Stimulated activated CD8-positive, alpha-beta memory T cell treated with anti-CD3 and anti-CD28 coated beads, Interleukin-4, amount 100 ng/mL, for 48 hours (primary cell): ENCODE measurements at regions not wholly inside any gene's neighbourhood (a gene's known extent, or its start where the extent isn't known, plus 50 kb on each side); places are given as distances from the start of the nearest gene placed in this dataset.

ENCODE experiments used
- DNase-seq: peaks from one replicate; pipeline ENCODE4 v3.0.0-alpha.2; 2020

GRCh38 chr4:58935332-58935731 lies 1825.1 kb upstream of the IGFBP7 start:
- DNase-seq = no peak

- DNase-seq = no peak
These were observed 1826.3 kb upstream of the IGFBP7 start for GRCh38 chr4:58936436-58936835.

- DNase-seq = no peak
These were observed 1830.0 kb upstream of the IGFBP7 start for GRCh38 chr4:58940167-58940566.

GRCh38 chr4:58941286-58941685 lies 1831.1 kb upstream of the IGFBP7 start:
- DNase-seq = no peak

DNA sequence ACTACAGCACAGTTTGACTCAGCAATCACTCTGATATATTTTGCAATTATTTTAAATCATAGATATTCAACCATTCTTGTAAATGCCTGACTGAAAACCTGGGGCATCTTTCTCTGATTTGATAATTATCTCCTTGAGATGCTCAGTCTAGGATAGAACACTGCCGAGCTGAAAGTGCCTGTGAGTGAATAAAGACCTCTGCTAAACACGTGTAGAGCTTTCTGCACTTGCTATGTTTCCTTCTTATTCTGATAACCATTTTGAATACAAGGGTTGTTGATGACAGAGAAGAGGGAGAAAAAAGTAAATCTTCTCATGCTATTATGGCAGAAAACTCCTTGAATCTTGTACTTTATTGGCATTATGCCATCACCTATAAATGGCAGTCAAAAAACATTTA lies 1843.4 kb upstream of the IGFBP7 start:
- no peak for DNase-seq

DNA sequence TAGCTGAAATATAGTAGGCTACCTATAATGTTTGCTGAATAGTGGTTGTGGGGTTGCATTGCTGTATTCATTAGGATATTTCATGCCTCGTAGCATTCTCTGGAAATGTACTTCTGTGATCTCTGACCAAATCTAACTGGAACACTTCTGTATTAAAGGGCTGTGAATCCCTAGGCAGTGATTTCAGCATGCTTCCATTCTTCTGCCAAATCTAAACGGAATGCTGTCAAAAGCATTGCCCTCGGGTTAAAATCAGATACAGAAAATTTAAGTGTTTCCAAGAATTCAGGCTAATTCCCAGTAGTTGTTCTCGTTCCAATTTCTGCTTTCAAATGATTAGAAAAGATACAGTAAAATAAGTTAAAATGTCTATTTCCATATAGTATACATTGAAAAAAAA lies 1847.5 kb upstream of the IGFBP7 start:
- no peak for DNase-seq

- no peak for DNase-seq
These were observed 1851.1 kb upstream of the IGFBP7 start for GRCh38 chr4:58961283-58961682.

DNA sequence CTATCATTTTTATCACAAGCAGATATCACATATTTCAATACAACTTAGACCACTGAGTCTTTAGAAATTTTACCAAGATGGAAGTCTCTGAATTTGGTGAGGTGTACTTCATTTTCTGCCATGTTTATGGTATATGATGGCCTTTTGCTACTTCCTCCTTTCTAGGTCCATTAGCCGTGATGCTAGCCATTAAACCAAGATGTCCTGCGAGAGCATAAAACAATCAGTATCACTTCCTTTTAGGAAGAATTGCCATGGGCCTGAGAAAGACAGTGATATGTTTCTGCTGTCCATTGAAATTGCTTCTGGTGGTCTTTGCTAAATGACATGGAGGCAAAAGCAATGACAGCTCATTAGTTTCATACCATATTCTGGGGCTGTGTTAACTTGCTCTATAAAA lies 1851.7 kb upstream of the IGFBP7 start:
- no peak for DNase-seq

DNA sequence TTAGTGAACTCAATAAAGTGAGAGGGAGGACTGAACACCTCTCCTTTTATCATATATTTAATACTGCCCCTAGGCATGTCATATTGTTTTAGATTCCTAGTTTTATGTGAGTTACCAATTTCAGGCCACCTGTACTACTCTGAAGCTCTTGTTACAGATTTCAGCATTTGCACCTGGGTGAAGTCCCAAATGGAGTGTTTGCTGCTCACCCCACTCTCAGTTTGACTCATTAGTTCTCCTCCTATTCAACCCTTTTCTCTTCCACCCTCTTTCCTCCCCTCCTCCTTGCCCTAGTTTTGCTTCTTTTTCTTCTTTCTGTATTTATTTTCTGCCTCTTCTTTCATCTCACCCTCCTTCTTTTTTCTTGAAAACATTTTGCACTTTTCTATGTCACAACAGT lies 1852.2 kb upstream of the IGFBP7 start:
- no peak for DNase-seq

DNA sequence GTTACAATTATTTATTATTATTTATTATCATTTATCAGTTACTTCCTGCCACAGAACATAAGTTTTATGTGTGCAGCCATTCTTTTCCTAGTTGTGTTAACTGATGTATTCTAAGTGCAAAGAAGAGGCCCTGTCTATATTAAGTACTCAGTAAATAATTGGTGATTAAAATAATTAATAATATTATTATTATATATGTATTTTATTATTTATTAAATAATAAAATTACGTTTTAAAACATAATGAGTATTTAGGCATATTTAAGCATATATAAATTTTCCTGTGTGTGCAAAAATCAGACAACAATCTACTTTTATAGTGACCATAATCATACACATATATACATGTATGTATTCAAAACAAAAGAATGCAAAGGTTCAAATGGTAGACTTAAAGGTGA lies 1871.6 kb upstream of the IGFBP7 start:
- DNase-seq = no peak

- no peak for DNase-seq
These were observed 1873.7 kb upstream of the IGFBP7 start for GRCh38 chr4:58983887-58984286.

GRCh38 chr4:59002148-59002547 lies 1892.0 kb upstream of the IGFBP7 start:
- no peak for DNase-seq

- no peak for DNase-seq
These were observed 1914.1 kb upstream of the IGFBP7 start for GRCh38 chr4:59024257-59024656.

GRCh38 chr4:59037812-59038211 lies 1927.6 kb upstream of the IGFBP7 start:
- DNase-seq = no peak

- no peak for DNase-seq
These were observed 1928.9 kb upstream of the IGFBP7 start for GRCh38 chr4:59039046-59039445.

DNA sequence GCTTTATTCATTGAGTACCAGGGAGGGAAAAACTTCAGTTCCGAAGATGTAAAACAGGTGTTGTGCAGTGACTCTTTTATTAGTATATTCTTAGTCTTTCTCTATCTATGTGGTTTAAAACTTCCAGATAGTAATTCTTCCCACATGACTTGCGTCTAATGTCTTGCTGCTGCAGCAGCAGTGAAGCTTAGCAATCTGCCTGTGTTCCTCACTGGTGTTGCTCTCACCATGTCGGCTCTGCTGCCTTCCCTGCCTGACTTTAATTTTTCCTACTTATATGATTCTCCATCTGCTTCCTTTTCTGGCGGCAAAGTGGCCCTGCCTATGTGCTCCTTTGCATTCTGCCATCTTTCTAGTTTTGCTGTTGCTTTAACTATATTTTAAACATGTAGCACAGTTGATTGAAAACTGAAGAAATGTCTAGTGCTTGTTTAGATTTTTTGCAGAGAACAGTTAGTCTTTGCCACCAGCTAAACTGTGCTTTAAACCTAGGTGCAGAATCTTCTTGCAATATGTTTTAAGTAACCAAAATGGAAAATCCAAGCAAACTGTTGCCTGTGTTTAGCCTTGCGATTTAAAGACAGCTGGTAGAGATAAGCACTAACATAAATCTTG lies 1934.2 kb upstream of the IGFBP7 start:
- DNase-seq = no peak

DNA sequence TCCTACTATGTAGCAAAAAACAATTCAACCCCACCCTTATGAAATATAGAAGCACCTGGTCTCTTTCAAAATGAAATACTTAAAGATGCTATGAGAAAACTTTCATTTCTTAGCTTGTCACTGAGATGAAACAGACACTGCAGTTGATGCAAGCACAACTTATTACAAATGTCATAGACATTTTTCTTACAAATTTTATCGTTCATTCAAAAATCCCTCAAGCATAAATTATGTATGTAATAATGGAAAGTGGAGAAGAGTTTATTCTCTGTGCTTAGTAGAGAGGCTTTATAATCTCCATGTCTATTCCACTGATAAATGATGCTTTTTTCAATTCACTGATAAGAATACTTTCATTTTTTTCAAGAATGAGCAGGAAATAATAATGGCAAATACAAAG lies 1943.9 kb upstream of the IGFBP7 start:
- DNase-seq = no peak

- no peak for DNase-seq
These were observed 1947.6 kb upstream of the IGFBP7 start for GRCh38 chr4:59057804-59058203.

- no peak for DNase-seq
These were observed 1948.4 kb upstream of the IGFBP7 start for GRCh38 chr4:59058543-59058942.

- DNase-seq = no peak
These were observed 1950.0 kb upstream of the IGFBP7 start for GRCh38 chr4:59060002-59060846.

DNA sequence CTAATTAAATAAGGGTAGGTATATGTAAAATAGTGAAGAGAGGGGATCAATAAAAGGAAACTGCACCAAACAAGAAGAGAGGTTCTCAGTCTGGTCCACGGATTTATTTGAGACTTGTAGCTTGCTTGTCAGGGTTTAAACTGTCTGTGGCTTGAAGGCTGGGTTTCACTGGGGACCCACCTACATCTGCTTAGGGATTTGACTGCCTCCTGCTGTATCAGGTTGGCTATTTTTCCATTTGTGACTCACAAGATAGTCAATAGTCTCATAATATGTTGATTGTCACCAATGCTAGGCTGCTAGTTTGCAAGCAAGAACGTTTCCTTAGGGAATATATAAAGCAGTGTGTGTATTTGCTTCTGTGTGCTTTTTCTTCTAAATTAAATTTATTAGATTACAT lies 1950.7 kb upstream of the IGFBP7 start:
- DNase-seq = no peak

GRCh38 chr4:59063015-59063720 lies 1953.0 kb upstream of the IGFBP7 start:
- no peak for DNase-seq

GRCh38 chr4:59068722-59069418 lies 1958.7 kb upstream of the IGFBP7 start:
- no peak for DNase-seq
